ENCODE measurements at regions not wholly inside any gene's neighbourhood (a gene's known extent, or its start where the extent isn't known, plus 50 kb on each side); places are given as distances from the start of the nearest gene placed in this dataset.
"Not testable (repeated sequence)": the region's sequence is repeated elsewhere in the genome, so short reads cannot be mapped to it uniquely, and the experiment has no call there.

GRCh38 chr17:27365329-27365945, 71.5 kb downstream of the WSB1 start:
- DNase-seq = not testable (repeated sequence)

GRCh38 chr17:27366437-27366836, 72.5 kb downstream of the WSB1 start:
- DNase-seq = no peak

GRCh38 chr17:27367121-27367981, 73.4 kb downstream of the WSB1 start:
- no peak for DNase-seq

- DNase-seq = no peak
Observed at GRCh38 chr17:27368151-27368795, 74.4 kb downstream of the WSB1 start.

- no peak for DNase-seq
Observed at GRCh38 chr17:27368980-27369379, 75.1 kb downstream of the WSB1 start.

- no peak for DNase-seq
Observed at GRCh38 chr17:27370776-27371175, 76.9 kb downstream of the WSB1 start.

- not testable (repeated sequence) for DNase-seq
Observed at GRCh38 chr17:27373695-27374094, 79.8 kb downstream of the WSB1 start.

GRCh38 chr17:27376637-27377547, 79.4 kb upstream of the KSR1 start:
- no peak for DNase-seq

GRCh38 chr17:27378482-27379175, 77.6 kb upstream of the KSR1 start:
- DNase-seq = no peak

GRCh38 chr17:27379888-27380533, 76.2 kb upstream of the KSR1 start:
- peak; percentile 80 for DNase-seq

- DNase-seq = no peak
Observed at GRCh38 chr17:27380551-27380950, 75.7 kb upstream of the KSR1 start.

GRCh38 chr17:27381007-27381501, 75.2 kb upstream of the KSR1 start:
- peak; percentile 56 for DNase-seq

- no peak for DNase-seq
Observed at GRCh38 chr17:27382025-27382424, 74.2 kb upstream of the KSR1 start.

- DNase-seq = peak; percentile 55
Observed at GRCh38 chr17:27384261-27384701, 72.0 kb upstream of the KSR1 start.

- DNase-seq = no peak
Observed at GRCh38 chr17:27384726-27385125, 71.5 kb upstream of the KSR1 start.

- DNase-seq = no peak
Observed at GRCh38 chr17:27385626-27386025, 70.6 kb upstream of the KSR1 start.

- no peak for DNase-seq
Observed at GRCh38 chr17:27386206-27387075, 69.8 kb upstream of the KSR1 start.

GRCh38 chr17:27389542-27390140, 66.6 kb upstream of the KSR1 start:
- no peak for DNase-seq

- DNase-seq = no peak
Observed at GRCh38 chr17:27390540-27390939, 65.7 kb upstream of the KSR1 start.

GRCh38 chr17:27391427-27391826, 64.8 kb upstream of the KSR1 start:
- DNase-seq = no peak
